ENCODE measurements at regions not wholly inside any gene's neighbourhood (a gene's known extent, or its start where the extent isn't known, plus 50 kb on each side); places are given as distances from the start of the nearest gene placed in this dataset.
"Not testable (repeated sequence)": the region's sequence is repeated elsewhere in the genome, so short reads cannot be mapped to it uniquely, and the experiment has no call there.

- TF ChIP-seq, protein P1, sequence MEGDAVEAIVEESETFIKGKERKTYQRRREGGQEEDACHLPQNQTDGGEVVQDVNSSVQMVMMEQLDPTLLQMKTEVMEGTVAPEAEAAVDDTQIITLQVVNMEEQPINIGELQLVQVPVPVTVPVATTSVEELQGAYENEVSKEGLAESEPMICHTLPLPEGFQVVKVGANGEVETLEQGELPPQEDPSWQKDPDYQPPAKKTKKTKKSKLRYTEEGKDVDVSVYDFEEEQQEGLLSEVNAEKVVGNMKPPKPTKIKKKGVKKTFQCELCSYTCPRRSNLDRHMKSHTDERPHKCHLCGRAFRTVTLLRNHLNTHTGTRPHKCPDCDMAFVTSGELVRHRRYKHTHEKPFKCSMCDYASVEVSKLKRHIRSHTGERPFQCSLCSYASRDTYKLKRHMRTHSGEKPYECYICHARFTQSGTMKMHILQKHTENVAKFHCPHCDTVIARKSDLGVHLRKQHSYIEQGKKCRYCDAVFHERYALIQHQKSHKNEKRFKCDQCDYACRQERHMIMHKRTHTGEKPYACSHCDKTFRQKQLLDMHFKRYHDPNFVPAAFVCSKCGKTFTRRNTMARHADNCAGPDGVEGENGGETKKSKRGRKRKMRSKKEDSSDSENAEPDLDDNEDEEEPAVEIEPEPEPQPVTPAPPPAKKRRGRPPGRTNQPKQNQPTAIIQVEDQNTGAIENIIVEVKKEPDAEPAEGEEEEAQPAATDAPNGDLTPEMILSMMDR (IDR thresholded peaks at IDR 0.05) = not testable (repeated sequence)
- TF ChIP-seq POLR2AphosphoS5, POLR2A (IDR thresholded peaks at IDR 0.05): not testable (repeated sequence)
These were observed 273.6 kb downstream of the GOLGA6L6 start for GRCh38 chr15:20267996-20268395.

Measured in upper lobe of left lung (tissue), 4 donors.